Neural progenitor cell (in vitro differentiated cells): ENCODE measurements at regions not wholly inside any gene's neighbourhood (a gene's known extent, or its start where the extent isn't known, plus 50 kb on each side); places are given as distances from the start of the nearest gene placed in this dataset.

Experiments used
- CTCF ChIP-seq: fragments of 200-600 bp; sonication (generic); IDR thresholded peaks from 2 replicates; pipeline ENCODE4 v1.5.1; 2017; ENCODE audit warnings: antibody characterized with exemption, mild to moderate bottlenecking
- EZH2 ChIP-seq: fragments of 200-600 bp; sonication (generic); IDR thresholded peaks from 2 replicates; pipeline ENCODE4 v1.6.1; 2017; ENCODE audit warnings: antibody characterized with exemption, mild to moderate bottlenecking, moderate library complexity
- EZH2phosphoT487 ChIP-seq: fragments of 200-600 bp; sonication (generic); IDR thresholded peaks from 2 replicates; pipeline ENCODE4 v1.6.1; 2017; ENCODE audit warnings: antibody characterized with exemption

- TF ChIP-seq CTCF: no peak
- no peak for TF ChIP-seq EZH2phosphoT487
- TF ChIP-seq EZH2: no peak
Measured at GRCh38 chr7:136324073-136324704, 347.0 kb upstream of the MTPN start.
